K562 (cell line): ENCODE measurements at regions not wholly inside any gene's neighbourhood (a gene's known extent, or its start where the extent isn't known, plus 50 kb on each side); places are given as distances from the start of the nearest gene placed in this dataset.

Experiments used
- ATAC-seq: fragments of 200-7000 bp; cut with Tn5 transposase; 3 replicates; pipeline ENCODE4 v1.9.1; 2020; ENCODE audit warnings: moderate library complexity
- BruUV-seq: library from RNA; stranded (reverse); fragments of 400-500 nt; replicated peaks from 2 replicates; lab custom pipeline; 2021; lab: Mats Ljungman, UMichigan
- CTCF ChIA-PET: fragments of 300-600 bp; formaldehyde crosslinking; extraction: SDS; loops from one replicate; lab custom pipeline; 2021; ENCODE audit warnings: low intra/inter-chr PET ratio; lab: Yijun Ruan, JAX
- POLR2A ChIA-PET: fragments of 300-600, 350-650 bp; sonication (Branson Sonifier 250); formaldehyde crosslinking; extraction: SDS; loops from one replicate; lab custom pipeline; 2021; ENCODE audit warnings: antibody characterized with exemption, inconsistent platforms; lab: Yijun Ruan, JAX
- DNase-seq, 4 experiments: peaks; one replicate each; pipeline versions ENCODE4 v3.0.0 to v3.0.0-alpha.2; 2011 to 2018; ENCODE audit warnings: low spot score in 3 of 4, mixed read lengths in 3 of 4; ENCODE audit errors: extremely low read depth in 1 of 4
- FAIRE-seq: peaks from 2 replicates; lab custom pipeline; 2011; peaks lifted over from hg19 to GRCh38; lab: Jason Lieb, UNC
- H2AFZ ChIP-seq: 2 replicates; pipeline ENCODE4 v1.6.0; 2011; ENCODE audit warnings: low read depth, low read length, control low read depth, inconsistent platforms
- H3K27ac ChIP-seq: fragments of 200-600 bp; 3 replicates; pipeline ENCODE4 v1.8.0; 2011; ENCODE audit warnings: low read depth, mild to moderate bottlenecking, control low read depth, inconsistent platforms, low read length, moderate library complexity, mixed read lengths; ENCODE audit errors: extremely low read depth
- H3K27me3 ChIP-seq, 2 experiments: fragments of 300-600 bp in 1 of 2; 2 replicates in 1 of 2; 3 replicates in 1 of 2; pipeline versions ENCODE4 v1.6.0 to v1.8.0; 2011; ENCODE audit warnings: inconsistent platforms in 2 of 2, low read length in 2 of 2, mild to moderate bottlenecking in 1 of 2, mixed read lengths in 1 of 2, moderate library complexity in 1 of 2; ENCODE audit not compliant: control insufficient read depth in 2 of 2, insufficient read depth in 2 of 2
- H3K36me3 ChIP-seq: fragments of 300-600 bp; 3 replicates; pipeline ENCODE4 v1.8.0; 2011; ENCODE audit warnings: mild to moderate bottlenecking, low read length, inconsistent platforms; ENCODE audit not compliant: control insufficient read depth, insufficient read depth
- H3K4me1 ChIP-seq, 2 experiments: fragments of 200-600 bp in 1 of 2; replicated peaks in 1 of 2; 2 replicates in 1 of 2; 3 replicates in 1 of 2; pipeline versions ENCODE4 v1.5.1 to v1.8.0; 2011; ENCODE audit warnings: inconsistent platforms in 2 of 2, low read length in 2 of 2, mild to moderate bottlenecking in 1 of 2, mixed read lengths in 1 of 2, moderate library complexity in 1 of 2; ENCODE audit not compliant: control insufficient read depth in 2 of 2, insufficient read depth in 2 of 2
- H3K4me2 ChIP-seq: 2 replicates; pipeline ENCODE4 v1.6.1; 2011; ENCODE audit warnings: low read length, control low read depth, inconsistent platforms, mixed read lengths; ENCODE audit not compliant: insufficient read depth
- H3K4me3 ChIP-seq: fragments of 200-600 bp; sonication (generic), shearing (Covaris generic); 2 replicates; pipeline ENCODE4 v1.5.1; 2016; ENCODE audit warnings: control low read depth, inconsistent platforms
- H3K79me2 ChIP-seq: fragments of 200-600 bp; 3 replicates; pipeline ENCODE4 v1.8.0; 2011; ENCODE audit warnings: low read length, inconsistent platforms; ENCODE audit not compliant: control insufficient read depth, insufficient read depth
- H3K9ac ChIP-seq, 2 experiments: 2 replicates each; pipeline versions ENCODE4 v1.6.0 to v1.6.1; 2011; ENCODE audit warnings: low read depth in 2 of 2, low read length in 2 of 2, control low read depth in 1 of 2, inconsistent platforms in 1 of 2, mild to moderate bottlenecking in 1 of 2, mixed read lengths in 1 of 2; ENCODE audit not compliant: insufficient read depth in 1 of 2
- H3K9me1 ChIP-seq: one replicate; pipeline ENCODE4 v1.6.0; 2011; ENCODE audit warnings: inconsistent platforms, mild to moderate bottlenecking, low read length, moderate library complexity; ENCODE audit not compliant: control insufficient read depth, insufficient read depth
- H3K9me3 ChIP-seq: replicated peaks from 2 replicates; pipeline ENCODE4 v1.5.1; 2011; ENCODE audit warnings: low read depth, low read length, inconsistent platforms; ENCODE audit not compliant: control insufficient read depth, insufficient read depth
- H4K20me1 ChIP-seq: replicated peaks from 2 replicates; pipeline ENCODE4 v1.6.1; 2011; ENCODE audit warnings: low read length, inconsistent platforms, mixed read lengths; ENCODE audit not compliant: control insufficient read depth, insufficient read depth
- ARID1B ChIP-seq: fragments of 450-650 bp; IDR thresholded peaks from 2 replicates; pipeline ENCODE4 v1.6.1; 2016; ENCODE audit warnings: antibody characterized with exemption, mild to moderate bottlenecking, inconsistent platforms
- ETS1 ChIP-seq: conservative IDR thresholded peaks from 2 replicates; pipeline ENCODE4 v1.6.1; 2011; ENCODE audit warnings: low read depth, mild to moderate bottlenecking, low read length; ENCODE audit not compliant: control insufficient read depth
- FOXM1 ChIP-seq, 2 experiments: fragments of 450-650 bp in 1 of 2; sonication (generic) in 1 of 2; formaldehyde crosslinking in 1 of 2; IDR thresholded peaks; 2 replicates each; pipeline versions ENCODE4 v1.6.1 to v1.9.0; 2017 to 2022; ENCODE audit warnings: low read depth in 2 of 2, mild to moderate bottlenecking in 2 of 2, missing genetic modification reagents in 1 of 2, moderate library complexity in 1 of 2
- FOXO4 ChIP-seq: fragments of 450-650 bp; formaldehyde crosslinking; IDR thresholded peaks from 2 replicates; pipeline ENCODE4 v1.4.0; 2020; ENCODE audit warnings: mild to moderate bottlenecking, moderate library complexity
- HOXB6 ChIP-seq: fragments of 250-450 bp; sonication (Bioruptor Pico); IDR thresholded peaks from 2 replicates; pipeline ENCODE4 v1.5.1; 2022; ENCODE audit warnings: mild to moderate bottlenecking, borderline replicate concordance
- MTA3 ChIP-seq: fragments of 450-650 bp; formaldehyde crosslinking; IDR thresholded peaks from 2 replicates; pipeline ENCODE4 v1.6.1; 2017; ENCODE audit warnings: mild to moderate bottlenecking, borderline replicate concordance
- NR2C2 ChIP-seq, 2 experiments: fragments of 200-800 bp in 1 of 2; sonication (Bioruptor generic) in 1 of 2; sonication (generic) in 1 of 2; formaldehyde crosslinking in 1 of 2; IDR thresholded peaks; 2 replicates each; pipeline versions ENCODE4 v1.6.1 to v1.8.0; 2016 to 2022; ENCODE audit warnings: mild to moderate bottlenecking in 1 of 2, missing compliant biosample characterization in 1 of 2, missing genetic modification characterization in 1 of 2, missing genetic modification reagents in 1 of 2
- POLR2B ChIP-seq: fragments of 450-650 bp; IDR thresholded peaks from 2 replicates; pipeline ENCODE4 v1.6.1; 2018; ENCODE audit warnings: low read depth; ENCODE audit not compliant: partially characterized antibody
- PURB ChIP-seq: sonication (generic); formaldehyde crosslinking; IDR thresholded peaks from 2 replicates; pipeline ENCODE4 v1.9.0; 2021; ENCODE audit warnings: low read depth, mild to moderate bottlenecking, missing genetic modification reagents
- TAF1 ChIP-seq: IDR thresholded peaks from 2 replicates; pipeline ENCODE4 v1.6.1; 2011; ENCODE audit warnings: mild to moderate bottlenecking, low read length, moderate library complexity; ENCODE audit not compliant: insufficient read depth, control insufficient read depth, severe bottlenecking; ENCODE audit errors: extremely low read depth
- YY1 ChIP-seq, 3 experiments: IDR thresholded peaks; 2 replicates each; pipeline ENCODE4 v1.6.1; 2011; ENCODE audit warnings: low read length in 2 of 3, mild to moderate bottlenecking in 2 of 3, moderate library complexity in 2 of 3, borderline replicate concordance in 1 of 3, control low read depth in 1 of 3, low read depth in 1 of 3; ENCODE audit not compliant: insufficient read depth in 3 of 3, insufficient replicate concordance in 2 of 3, control insufficient read depth in 1 of 3, insufficient read length in 1 of 3; ENCODE audit errors: extremely low read depth in 1 of 3
- ZEB2 ChIP-seq: fragments of 450-650 bp; IDR thresholded peaks from 2 replicates; pipeline ENCODE4 v1.6.1; 2016
- ZNF143 ChIP-seq: sonication (generic); formaldehyde crosslinking; IDR thresholded peaks from 2 replicates; pipeline ENCODE4 v1.9.0; 2022; ENCODE audit warnings: mild to moderate bottlenecking, missing genetic modification reagents
- WGBS: fragments of 100-300 bp; shearing (Covaris generic); methylation state at CpG from one replicate; pipeline ENCODE4 v1.1.6; 2016; ENCODE audit warnings: low coverage, mixed read lengths; ENCODE audit not compliant: insufficient coverage; ENCODE audit errors: missing lambda C conversion rate; 5-methylcytosine and 5-hydroxymethylcytosine counted together
- in situ Hi-C: fragments of 300-500 bp; cut with MboI; formaldehyde crosslinking; loops from 4 replicates; pipeline ENCODE4 v1.15.0; 2018; ENCODE audit warnings: inconsistent platforms, mixed read lengths
- intact Hi-C: fragments of 100-400 bp; cut with micrococcal nuclease; formaldehyde crosslinking; loops from 2 replicates; pipeline ENCODE4 v1.14.2; 2022

DNA sequence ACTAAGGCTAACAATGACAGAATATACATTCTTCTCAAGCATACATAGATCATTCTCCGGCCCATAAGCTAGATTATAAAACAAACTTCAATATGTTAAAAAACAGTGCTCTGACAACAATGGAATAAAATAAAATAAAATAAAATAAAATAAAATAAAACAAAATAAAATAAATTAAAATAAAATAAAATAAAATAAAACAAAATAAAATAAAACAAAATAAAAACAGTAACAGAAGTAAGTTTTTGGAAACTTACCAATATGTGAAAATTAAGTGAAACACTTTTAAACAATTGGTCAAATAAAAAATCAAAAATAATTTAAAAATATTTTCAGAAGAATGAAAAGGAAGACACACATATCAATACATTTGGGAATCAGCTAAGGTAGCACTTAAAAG lies 1785.8 kb upstream of the PCDH20 start:
- FAIRE-seq, result no peak
- 8% methylated on average over 1 of the region's 1 CpG for WGBS
- in situ Hi-C loops, result no loop called here

More for the DNA sequence above, 1785.8 kb upstream of the PCDH20 start:
- no TSS peak for BruUV-seq
- ATAC-seq, result no peak
- Histone ChIP-seq H3K9me3 (no peaks in the 10 kb centered on the region), H4K20me1 (no peaks in the 10 kb centered on the region), H3K27me3 (no peaks in the 10 kb centered on the region), H3K9me1 (no peaks in the 10 kb centered on the region), H3K27ac (no peak overlapping the region), H3K4me3 (no peak overlapping the region), H3K4me2 (no peak overlapping the region), H3K36me3 (no peaks in the 10 kb centered on the region), H3K79me2 (no peaks in the 10 kb centered on the region), H3K4me1 (no peaks in the 10 kb centered on the region), H3K9ac (no peak overlapping the region), H2AFZ (no peak overlapping the region)
- POLR2A ChIA-PET, result no interaction called here
- intact Hi-C loops, result no loop called here
- DNase-seq, result no peak
- CTCF ChIA-PET, result no interaction called here
- TF ChIP-seq NR2C2 (CRISPR knock-in tag; IDR thresholded peaks at IDR 0.05) (no peak), NR2C2 (tag; IDR thresholded peaks at IDR 0.05) (no peak), ARID1B (no peak), ZEB2 (no peak), FOXO4 (CRISPR knock-in tag) (no peak), MTA3 (no peak), ETS1 (no peak), PURB (CRISPR knock-in tag) (no peak), YY1 (IDR thresholded peaks at IDR 0.05; ENCODE audit: borderline replicate concordance in 1 of 3, control insufficient read depth in 1 of 3, extremely low read depth in 1 of 3, insufficient read depth in 3 of 3, insufficient read length in 1 of 3, insufficient replicate concordance in 2 of 3, low read depth in 1 of 3, low read length in 2 of 3) (no peak), ZNF143 (CRISPR knock-in tag) (no peak), TAF1 (no peak), HOXB6 (CRISPR knock-in tag) (no peak), POLR2B (no peak), FOXM1 (IDR thresholded peaks at IDR 0.05; ENCODE audit: low read depth) (no peak), FOXM1 (CRISPR knock-in tag; IDR thresholded peaks at IDR 0.05; ENCODE audit: low read depth) (no peak)
